HG02970 (cell line): ENCODE measurements at regions not wholly inside any gene's neighbourhood (a gene's known extent, or its start where the extent isn't known, plus 50 kb on each side); places are given as distances from the start of the nearest gene placed in this dataset.

Experiments
- ATAC-seq: cut with Tn5 transposase; IDR thresholded peaks from one replicate; pipeline ENCODE4 v1.9.1; 2021; ENCODE audit warnings: mild to moderate bottlenecking, moderate library complexity, moderate number of reproducible peaks; ENCODE audit not compliant: unreplicated experiment, low FRiP score

GRCh38 chr1:239662950-239663349, 276.6 kb downstream of the CHRM3 start:
- ATAC-seq, result no peak

DNA sequence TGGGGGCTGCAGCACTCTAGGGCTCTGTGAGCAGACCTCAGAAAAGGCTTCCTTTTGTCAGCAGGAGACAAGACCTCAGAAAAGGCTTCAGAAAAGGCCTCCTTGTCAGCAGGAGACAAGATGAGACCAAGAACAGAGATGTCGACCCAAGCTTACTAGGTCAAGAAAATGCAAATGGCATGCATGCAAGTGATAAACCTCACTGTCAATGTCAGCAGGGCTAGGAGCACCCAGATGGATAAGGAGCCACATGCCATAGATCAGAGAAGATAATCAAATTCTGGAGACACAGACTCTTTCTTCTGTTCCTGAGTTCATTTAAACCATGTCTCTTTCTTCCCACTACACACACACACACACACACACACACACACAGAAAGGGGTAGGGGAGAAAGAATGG, 285.9 kb downstream of the CHRM3 start:
- no peak for ATAC-seq

DNA sequence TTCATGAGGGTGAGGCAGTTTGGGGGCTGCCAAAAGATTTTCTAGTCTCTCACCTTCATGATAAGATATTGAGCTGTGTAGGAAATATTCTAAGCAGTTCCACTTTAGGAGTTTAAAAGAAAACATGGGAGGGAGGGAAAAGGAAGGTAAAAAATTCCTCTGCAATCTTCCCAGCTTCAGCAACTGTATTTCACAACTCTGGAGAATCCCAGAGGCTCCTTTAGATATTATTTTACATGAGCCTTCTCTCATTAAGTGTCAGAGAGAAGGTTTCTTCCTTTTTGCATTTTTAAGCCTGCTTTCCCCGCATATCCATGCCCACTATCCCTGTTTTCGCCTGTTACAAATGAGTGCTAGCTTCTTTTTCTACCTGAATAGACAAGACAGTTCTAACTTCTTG, 289.4 kb downstream of the CHRM3 start:
- no peak for ATAC-seq

- ATAC-seq, result no peak
Observed at GRCh38 chr1:239676522-239677273, 290.3 kb downstream of the CHRM3 start.

DNA sequence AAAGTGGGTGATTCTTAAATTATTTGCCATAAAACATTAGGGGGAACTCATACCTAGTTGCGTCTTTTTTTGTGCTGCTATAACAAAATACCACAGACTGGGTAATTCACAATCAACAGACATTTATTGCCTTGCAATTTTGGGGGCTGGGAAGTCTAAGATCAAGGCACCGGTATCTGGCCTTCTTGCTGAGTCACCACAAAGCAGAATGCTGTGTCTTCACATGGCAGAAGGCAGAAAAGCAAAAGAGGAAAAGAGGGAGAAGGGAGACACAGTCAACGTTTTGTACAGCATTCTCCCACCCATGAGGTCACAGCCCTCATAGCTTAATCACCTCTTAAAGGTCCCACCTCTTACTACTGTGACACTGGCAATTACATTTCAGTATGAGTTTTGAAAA, 291.0 kb downstream of the CHRM3 start:
- ATAC-seq, result no peak

DNA sequence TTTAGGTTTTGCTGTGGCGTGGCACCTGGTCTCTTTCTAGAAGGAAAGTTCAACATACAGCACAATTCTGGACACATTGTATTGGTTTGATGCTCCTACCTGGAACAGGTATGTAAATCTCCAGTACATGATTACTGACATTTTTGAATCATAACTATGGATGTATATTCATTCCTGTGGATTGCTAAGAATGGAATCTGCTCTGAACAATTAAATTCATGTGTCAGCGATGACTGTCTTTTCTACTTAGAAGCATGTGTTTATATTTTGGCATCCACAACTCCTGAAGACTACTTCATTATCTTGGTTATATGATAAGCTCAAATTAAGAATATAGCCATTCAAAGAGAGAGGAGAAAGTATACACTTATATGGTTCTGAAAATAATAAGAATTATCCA, 291.8 kb downstream of the CHRM3 start:
- no peak for ATAC-seq

DNA sequence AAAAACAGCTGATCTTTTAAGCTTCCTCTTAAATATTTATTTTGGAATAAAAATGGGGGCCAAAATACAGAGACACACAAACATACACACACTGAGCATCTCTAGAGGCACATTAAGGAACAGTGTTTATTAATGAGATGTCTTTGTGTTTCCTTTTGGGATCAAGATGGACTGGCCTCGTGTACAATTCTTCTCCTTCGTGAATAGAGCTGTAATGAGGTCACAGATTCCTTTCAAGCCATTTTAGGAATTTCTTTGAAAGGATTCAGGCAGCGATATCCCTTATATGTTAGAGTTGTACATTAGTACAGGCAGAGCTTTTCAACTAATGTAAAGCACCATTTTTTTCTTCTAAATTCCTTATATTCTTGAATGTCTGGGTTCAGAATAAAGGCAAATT, 295.7 kb downstream of the CHRM3 start:
- no peak for ATAC-seq

GRCh38 chr1:239682960-239683359, 296.6 kb downstream of the CHRM3 start:
- ATAC-seq, result no peak

DNA sequence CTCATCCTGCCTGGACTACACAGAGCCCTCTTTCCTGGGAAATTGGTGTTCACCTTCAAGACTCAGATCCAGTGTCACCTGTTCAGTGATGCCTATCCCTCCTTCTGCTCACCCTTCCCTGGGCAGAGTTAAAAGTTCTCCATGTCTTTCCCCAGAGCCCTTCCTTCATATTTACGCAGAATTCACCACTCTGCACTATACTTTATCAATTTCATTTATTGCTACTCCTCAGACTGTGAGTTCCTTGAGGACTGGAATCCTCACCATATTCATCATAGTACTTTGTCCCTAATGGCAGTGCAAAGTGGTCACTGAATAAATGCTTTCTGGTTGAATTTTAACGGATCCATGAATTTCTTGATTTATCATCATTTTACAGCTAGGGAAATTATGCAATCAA, 300.0 kb downstream of the CHRM3 start:
- ATAC-seq, result no peak

- no peak for ATAC-seq
Observed at GRCh38 chr1:239696317-239696716, 309.9 kb downstream of the CHRM3 start.

- no peak for ATAC-seq
Observed at GRCh38 chr1:239700667-239701066, 314.3 kb downstream of the CHRM3 start.

DNA sequence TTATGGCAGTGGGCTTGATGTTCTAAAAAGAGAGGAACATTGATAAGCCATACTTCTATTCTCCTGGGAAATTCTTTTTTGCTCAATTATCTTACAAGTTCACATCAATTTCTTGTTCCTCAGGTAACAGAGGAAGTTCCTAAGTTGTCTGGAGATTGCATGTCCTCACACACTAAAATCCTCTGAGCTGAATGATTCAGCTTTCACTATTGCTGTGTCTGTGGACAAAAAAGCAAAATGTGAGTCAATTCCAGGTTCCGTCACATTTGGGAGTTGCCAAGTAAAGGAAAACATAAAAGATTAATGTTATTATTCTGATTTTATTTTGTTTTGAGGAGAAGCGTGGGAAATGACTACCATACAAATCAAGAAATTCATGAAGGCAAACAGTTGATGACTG, 316.7 kb downstream of the CHRM3 start:
- no peak for ATAC-seq

- no peak for ATAC-seq
Observed at GRCh38 chr1:239706245-239706892, 320.0 kb downstream of the CHRM3 start.

- no peak for ATAC-seq
Observed at GRCh38 chr1:239707615-239708014, 321.2 kb downstream of the CHRM3 start.

DNA sequence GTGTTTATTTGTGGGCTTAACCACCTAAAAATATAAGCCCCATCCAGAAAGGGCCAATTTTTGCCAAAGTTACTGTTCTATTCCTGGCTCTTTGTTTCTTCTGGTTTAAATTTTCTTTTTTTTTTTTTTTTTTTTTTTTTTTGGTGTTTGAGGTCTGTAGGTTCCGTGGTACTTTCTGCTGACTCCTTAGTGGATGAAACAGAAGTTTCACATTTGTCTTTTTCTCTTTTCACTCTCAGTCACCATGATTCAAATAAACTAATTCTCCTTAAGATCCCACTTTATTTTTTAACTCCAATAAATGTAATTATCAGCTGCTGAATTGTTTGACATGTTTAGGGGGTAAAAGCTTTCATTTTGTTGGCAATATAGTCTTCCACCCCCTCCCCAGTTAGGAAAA, 322.3 kb downstream of the CHRM3 start:
- no peak for ATAC-seq

DNA sequence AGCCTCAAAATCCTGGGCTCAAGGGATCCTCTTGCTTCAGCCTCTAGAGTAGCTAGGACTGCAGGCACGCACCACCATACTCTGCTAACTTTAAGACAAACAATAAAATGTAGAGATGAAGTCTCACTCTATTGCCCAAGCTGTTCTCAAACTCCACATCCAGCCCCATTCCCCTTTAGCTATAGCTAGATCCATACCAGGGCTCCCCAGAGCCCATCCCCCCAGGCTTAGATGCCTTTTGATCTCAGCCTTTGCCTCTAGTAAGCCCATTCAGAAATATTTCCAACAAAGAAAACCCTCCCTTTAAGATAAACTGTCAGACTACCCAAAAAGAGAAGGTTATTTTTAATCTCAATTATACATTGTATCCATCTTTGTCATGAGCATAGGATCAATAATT, 325.4 kb downstream of the CHRM3 start:
- ATAC-seq, result no peak

DNA sequence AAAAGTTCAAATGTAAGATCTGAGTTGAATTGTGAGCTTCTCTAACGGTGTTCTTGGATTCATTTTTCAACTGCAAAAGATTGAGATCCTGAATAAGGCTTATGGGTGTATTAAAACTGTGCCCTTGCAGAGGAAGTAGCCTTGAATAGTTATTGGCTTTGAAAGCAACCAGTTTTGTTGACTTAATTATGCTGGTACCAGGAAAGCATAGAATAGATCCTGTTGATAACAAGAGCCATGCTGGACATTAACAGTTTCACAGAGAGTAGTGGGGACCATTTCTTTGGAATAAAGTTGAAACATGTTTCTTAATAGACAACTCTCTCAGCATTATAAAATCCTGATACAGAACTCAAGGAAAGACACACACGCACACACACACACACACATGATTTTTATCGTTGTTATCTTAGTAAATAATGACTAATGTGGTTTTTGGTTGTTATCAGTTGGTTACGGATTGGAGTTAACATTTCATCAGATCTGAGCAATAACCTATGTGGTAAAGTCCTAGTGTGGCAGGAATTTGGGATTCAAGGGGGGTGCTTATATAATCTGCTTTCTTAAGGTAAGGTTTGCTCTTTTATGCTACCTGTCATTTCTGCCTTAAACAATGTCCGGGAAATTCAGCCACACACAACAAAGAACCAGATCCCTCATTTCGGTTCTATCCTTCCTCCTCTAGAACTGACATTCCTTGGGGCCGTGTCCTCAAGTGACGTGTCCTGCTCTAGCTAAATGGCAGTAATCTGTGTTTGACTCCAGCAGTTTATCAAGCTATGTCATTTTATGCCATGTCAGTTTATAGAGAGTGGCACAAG, 330.9 kb downstream of the CHRM3 start:
- ATAC-seq, result no peak

GRCh38 chr1:239717918-239718184, 331.5 kb downstream of the CHRM3 start:
- no peak for ATAC-seq

DNA sequence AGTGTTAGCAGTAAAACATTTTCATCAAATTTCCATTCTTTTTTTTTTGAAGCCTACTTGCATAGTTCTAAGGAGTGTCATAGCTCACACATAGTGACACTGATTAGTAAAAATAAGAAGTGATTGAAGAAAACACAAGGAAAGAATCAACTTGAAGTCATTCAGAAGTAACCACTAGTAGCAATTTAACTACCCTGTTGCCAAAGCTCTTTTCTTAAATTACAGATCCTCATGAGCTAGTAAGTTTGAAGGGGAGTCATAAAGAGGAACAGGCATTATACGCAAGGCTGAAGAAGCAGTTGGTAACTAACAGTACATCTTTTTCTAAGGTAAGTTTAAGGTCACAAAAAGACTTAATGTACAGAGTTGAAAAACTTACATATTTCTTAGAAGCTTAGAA, 332.2 kb downstream of the CHRM3 start:
- no peak for ATAC-seq

DNA sequence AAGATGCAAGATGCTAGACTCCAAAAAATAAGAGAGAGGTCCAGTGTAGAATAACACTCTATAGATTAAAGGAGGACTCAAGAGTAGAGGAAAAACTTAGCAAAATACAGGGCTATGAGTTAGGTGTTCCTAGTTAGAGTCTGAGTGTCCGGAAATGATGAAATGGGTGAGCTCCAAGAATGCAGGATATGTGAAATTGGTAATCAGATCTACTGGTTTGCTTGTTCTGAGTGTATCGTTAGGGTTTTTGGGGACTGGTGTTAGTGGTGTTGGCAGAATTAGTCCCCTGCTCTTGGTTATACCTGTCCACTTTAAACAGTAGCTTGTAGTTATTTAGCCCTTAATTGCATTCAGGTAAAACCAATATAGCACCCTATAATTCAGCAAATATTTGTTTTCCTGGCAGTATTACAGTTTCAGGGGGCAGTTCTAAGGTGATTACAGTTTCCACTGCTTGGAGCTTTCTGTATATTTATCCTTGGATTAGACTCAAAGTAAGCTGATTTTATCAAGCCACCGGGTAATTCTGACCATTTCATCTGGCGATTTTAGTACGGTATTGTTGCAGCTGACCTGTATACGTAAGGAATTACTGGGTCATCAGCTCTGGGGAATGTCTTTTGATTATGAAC, 332.7 kb downstream of the CHRM3 start:
- no peak for ATAC-seq

GRCh38 chr1:239719642-239720258, 333.4 kb downstream of the CHRM3 start:
- no peak for ATAC-seq
